ENCODE measurements at regions not wholly inside any gene's neighbourhood (a gene's known extent, or its start where the extent isn't known, plus 50 kb on each side); places are given as distances from the start of the nearest gene placed in this dataset.

- DNase-seq (ENCODE audit: low read depth in 2 of 3, low spot score in 1 of 3) = no peak
Measured at GRCh38 chr16:79408355-79408754, 192.2 kb downstream of the MAF start.

GRCh38 chr16:79407461-79408135 lies 192.9 kb downstream of the MAF start:
- DNase-seq (ENCODE audit: low read depth in 2 of 3, low spot score in 1 of 3) = no peak

GRCh38 chr16:79407005-79407404 lies 193.5 kb downstream of the MAF start:
- no peak for DNase-seq (ENCODE audit: low read depth in 2 of 3, low spot score in 1 of 3)

GRCh38 chr16:79404571-79404970 lies 196.0 kb downstream of the MAF start:
- DNase-seq (ENCODE audit: low read depth in 2 of 3, low spot score in 1 of 3) = no peak

- DNase-seq (ENCODE audit: low read depth in 2 of 3, low spot score in 1 of 3) = no peak
Measured at GRCh38 chr16:79403534-79403933, 197.0 kb downstream of the MAF start.

GRCh38 chr16:79402920-79403319 lies 197.6 kb downstream of the MAF start:
- no peak for DNase-seq (ENCODE audit: low read depth in 2 of 3, low spot score in 1 of 3)

GRCh38 chr16:79402356-79402755 lies 198.2 kb downstream of the MAF start:
- no peak for DNase-seq (ENCODE audit: low read depth in 2 of 3, low spot score in 1 of 3)

GRCh38 chr16:79401782-79402181 lies 198.8 kb downstream of the MAF start:
- no peak for DNase-seq (ENCODE audit: low read depth in 2 of 3, low spot score in 1 of 3)

GRCh38 chr16:79401157-79401556 lies 199.4 kb downstream of the MAF start:
- no peak for DNase-seq (ENCODE audit: low read depth in 2 of 3, low spot score in 1 of 3)

- no peak for DNase-seq (ENCODE audit: low read depth in 2 of 3, low spot score in 1 of 3)
Measured at GRCh38 chr16:79400462-79401149, 199.9 kb downstream of the MAF start.

GRCh38 chr16:79395591-79395990 lies 204.9 kb downstream of the MAF start:
- no peak for DNase-seq (ENCODE audit: low read depth in 2 of 3, low spot score in 1 of 3)

- DNase-seq (ENCODE audit: low read depth in 2 of 3, low spot score in 1 of 3) = no peak
Measured at GRCh38 chr16:79394206-79394605, 206.3 kb downstream of the MAF start.

GRCh38 chr16:79393564-79393963 lies 207.0 kb downstream of the MAF start:
- DNase-seq (ENCODE audit: low read depth in 2 of 3, low spot score in 1 of 3) = no peak

GRCh38 chr16:79393127-79393526 lies 207.4 kb downstream of the MAF start:
- DNase-seq (ENCODE audit: low read depth in 2 of 3, low spot score in 1 of 3) = no peak

GRCh38 chr16:79392081-79392480 lies 208.5 kb downstream of the MAF start:
- DNase-seq (ENCODE audit: low read depth in 2 of 3, low spot score in 1 of 3) = no peak

GRCh38 chr16:79391395-79391794 lies 209.1 kb downstream of the MAF start:
- DNase-seq (ENCODE audit: low read depth in 2 of 3, low spot score in 1 of 3) = no peak

GRCh38 chr16:79390481-79391051 lies 210.0 kb downstream of the MAF start:
- no peak for DNase-seq (ENCODE audit: low read depth in 2 of 3, low spot score in 1 of 3)

- no peak for DNase-seq (ENCODE audit: low read depth in 2 of 3, low spot score in 1 of 3)
Measured at GRCh38 chr16:79388396-79388795, 212.1 kb downstream of the MAF start.

GRCh38 chr16:79386299-79386698 lies 214.2 kb downstream of the MAF start:
- no peak for DNase-seq (ENCODE audit: low read depth in 2 of 3, low spot score in 1 of 3)

GRCh38 chr16:79381603-79382042 lies 218.9 kb downstream of the MAF start:
- DNase-seq (ENCODE audit: low read depth in 2 of 3, low spot score in 1 of 3) = no peak

- DNase-seq (ENCODE audit: low read depth in 2 of 3, low spot score in 1 of 3) = no peak
Measured at GRCh38 chr16:79380995-79381602, 219.4 kb downstream of the MAF start.

- DNase-seq (ENCODE audit: low read depth in 2 of 3, low spot score in 1 of 3) = no peak
Measured at GRCh38 chr16:79379095-79379494, 221.4 kb downstream of the MAF start.

Measured in stimulated activated CD4-positive, alpha-beta T cell treated with anti-CD3 and anti-CD28 coated beads, Interleukin-12 subunit alpha, Interleukin-12 subunit beta, amount 100 ng/mL, for 48 hours (primary cell).